ENCODE measurements at regions not wholly inside any gene's neighbourhood (a gene's known extent, or its start where the extent isn't known, plus 50 kb on each side); places are given as distances from the start of the nearest gene placed in this dataset.
A peak's percentile ranks its signal among the peaks of the same experiment; 100 is the strongest.

GRCh38 chr16:74035816-74036215, 260.8 kb upstream of the PSMD7 start:
- H3K27ac ChIP-seq (ENCODE audit: poor library complexity, severe bottlenecking), result no peak overlapping the region
- no peak for DNase-seq (ENCODE audit: low spot score)
- no peaks in the 10 kb centered on the region for H3K36me3 ChIP-seq (ENCODE audit: low read depth)
- H3K27me3 ChIP-seq (ENCODE audit: insufficient read depth, poor library complexity, severe bottlenecking), result peaks cover 72% of the 10 kb centered on the region
- TF ChIP-seq CTCF (IDR thresholded peaks at IDR 0.05; ENCODE audit: poor library complexity, severe bottlenecking), result no peak
- H3K4me3 ChIP-seq (ENCODE audit: severe bottlenecking), result no peak overlapping the region
- no peaks in the 10 kb centered on the region for H3K4me1 ChIP-seq (ENCODE audit: insufficient read depth, poor library complexity, severe bottlenecking)
- no peak for ATAC-seq (ENCODE audit: low read depth)
- no peaks in the 10 kb centered on the region for H3K9me3 ChIP-seq (ENCODE audit: severe bottlenecking)

GRCh38 chr16:74034862-74035261, 261.8 kb upstream of the PSMD7 start:
- H3K36me3 ChIP-seq (ENCODE audit: low read depth), result no peaks in the 10 kb centered on the region
- peak; percentile 45 for TF ChIP-seq CTCF (IDR thresholded peaks at IDR 0.05; ENCODE audit: poor library complexity, severe bottlenecking)
- H3K4me1 ChIP-seq (ENCODE audit: insufficient read depth, poor library complexity, severe bottlenecking), result no peaks in the 10 kb centered on the region
- H3K27ac ChIP-seq (ENCODE audit: poor library complexity, severe bottlenecking), result no peak overlapping the region
- H3K27me3 ChIP-seq (ENCODE audit: insufficient read depth, poor library complexity, severe bottlenecking), result peaks cover 73% of the 10 kb centered on the region
- DNase-seq (ENCODE audit: low spot score) (no peak), ATAC-seq (ENCODE audit: low read depth) (no peak)
- no peak overlapping the region for H3K4me3 ChIP-seq (ENCODE audit: severe bottlenecking)
- no peaks in the 10 kb centered on the region for H3K9me3 ChIP-seq (ENCODE audit: severe bottlenecking)

- no peaks in the 10 kb centered on the region for H3K9me3 ChIP-seq (ENCODE audit: severe bottlenecking)
- DNase-seq (ENCODE audit: low spot score) (no peak), ATAC-seq (ENCODE audit: low read depth) (no peak)
- H3K4me1 ChIP-seq (ENCODE audit: insufficient read depth, poor library complexity, severe bottlenecking), result no peaks in the 10 kb centered on the region
- H3K4me3 ChIP-seq (ENCODE audit: severe bottlenecking), result no peak overlapping the region
- no peaks in the 10 kb centered on the region for H3K36me3 ChIP-seq (ENCODE audit: low read depth)
- H3K27me3 ChIP-seq (ENCODE audit: insufficient read depth, poor library complexity, severe bottlenecking), result peaks cover 73% of the 10 kb centered on the region
- H3K27ac ChIP-seq (ENCODE audit: poor library complexity, severe bottlenecking), result no peak overlapping the region
- no peak for TF ChIP-seq CTCF (IDR thresholded peaks at IDR 0.05; ENCODE audit: poor library complexity, severe bottlenecking)
Measured at GRCh38 chr16:74034200-74034599, 262.4 kb upstream of the PSMD7 start.

GRCh38 chr16:74033441-74033995, 263.1 kb upstream of the PSMD7 start:
- Histone ChIP-seq H3K4me3 (ENCODE audit: severe bottlenecking) (no peak overlapping the region), H3K27me3 (ENCODE audit: insufficient read depth, poor library complexity, severe bottlenecking) (peaks cover 67% of the 10 kb centered on the region), H3K4me1 (ENCODE audit: insufficient read depth, poor library complexity, severe bottlenecking) (no peaks in the 10 kb centered on the region), H3K36me3 (ENCODE audit: low read depth) (no peaks in the 10 kb centered on the region), H3K9me3 (ENCODE audit: severe bottlenecking) (no peaks in the 10 kb centered on the region), H3K27ac (ENCODE audit: poor library complexity, severe bottlenecking) (no peak overlapping the region)
- no peak for TF ChIP-seq CTCF (IDR thresholded peaks at IDR 0.05; ENCODE audit: poor library complexity, severe bottlenecking)
- DNase-seq (ENCODE audit: low spot score) (no peak), ATAC-seq (ENCODE audit: low read depth) (no peak)

- no peak for ATAC-seq (ENCODE audit: low read depth)
- Histone ChIP-seq H3K9me3 (ENCODE audit: severe bottlenecking) (no peaks in the 10 kb centered on the region), H3K4me3 (ENCODE audit: severe bottlenecking) (no peak overlapping the region), H3K27me3 (ENCODE audit: insufficient read depth, poor library complexity, severe bottlenecking) (peaks cover 67% of the 10 kb centered on the region), H3K4me1 (ENCODE audit: insufficient read depth, poor library complexity, severe bottlenecking) (no peaks in the 10 kb centered on the region), H3K36me3 (ENCODE audit: low read depth) (no peaks in the 10 kb centered on the region), H3K27ac (ENCODE audit: poor library complexity, severe bottlenecking) (no peak overlapping the region)
- TF ChIP-seq CTCF (IDR thresholded peaks at IDR 0.05; ENCODE audit: poor library complexity, severe bottlenecking), result no peak
- no peak for DNase-seq (ENCODE audit: low spot score)
Measured at GRCh38 chr16:74031551-74031950, 265.1 kb upstream of the PSMD7 start.
